Activated CD8-positive, alpha-beta memory T cell treated with anti-CD3 and anti-CD28 coated beads, Interleukin-2, amount 10 ng/mL, durations not matched to agents 7 days and 5 days (primary cell): ENCODE measurements at regions not wholly inside any gene's neighbourhood (a gene's known extent, or its start where the extent isn't known, plus 50 kb on each side); places are given as distances from the start of the nearest gene placed in this dataset.
A peak's percentile ranks its signal among the peaks of the same experiment; 100 is the strongest.

Experiments used
- ATAC-seq: fragments of 150-1000 bp; cut with Tn5 transposase; one replicate; pipeline ENCODE4 v1.10.0; 2021; ENCODE audit warnings: moderate library complexity
- CTCF ChIA-PET: fragments of 350-600 bp; sonication (Branson Sonifier 250); formaldehyde crosslinking; loops from one replicate; lab custom pipeline; 2021; ENCODE audit warnings: antibody characterized with exemption; lab: Charles Lee
- DNase-seq: peaks from one replicate; pipeline ENCODE4 v3.0.0-alpha.2; 2020
- H3K27ac Mint-ChIP-seq: one replicate; pipeline ENCODE4 v1.8.0; 2021; ENCODE audit warnings: mild to moderate bottlenecking, mixed read lengths
- H3K27me3 Mint-ChIP-seq: one replicate; pipeline ENCODE4 v1.8.0; 2021; ENCODE audit warnings: mixed read lengths
- H3K36me3 Mint-ChIP-seq: one replicate; pipeline ENCODE4 v1.8.0; 2021; ENCODE audit warnings: mild to moderate bottlenecking, mixed read lengths
- H3K4me1 Mint-ChIP-seq: one replicate; pipeline ENCODE4 v1.8.0; 2021; ENCODE audit warnings: mixed read lengths
- H3K4me3 Mint-ChIP-seq: one replicate; pipeline ENCODE4 v1.8.0; 2021; ENCODE audit warnings: mild to moderate bottlenecking, moderate library complexity, mixed read lengths
- H3K9me3 Mint-ChIP-seq: one replicate; pipeline ENCODE4 v1.8.0; 2022; ENCODE audit warnings: low read depth, mixed read lengths

DNA sequence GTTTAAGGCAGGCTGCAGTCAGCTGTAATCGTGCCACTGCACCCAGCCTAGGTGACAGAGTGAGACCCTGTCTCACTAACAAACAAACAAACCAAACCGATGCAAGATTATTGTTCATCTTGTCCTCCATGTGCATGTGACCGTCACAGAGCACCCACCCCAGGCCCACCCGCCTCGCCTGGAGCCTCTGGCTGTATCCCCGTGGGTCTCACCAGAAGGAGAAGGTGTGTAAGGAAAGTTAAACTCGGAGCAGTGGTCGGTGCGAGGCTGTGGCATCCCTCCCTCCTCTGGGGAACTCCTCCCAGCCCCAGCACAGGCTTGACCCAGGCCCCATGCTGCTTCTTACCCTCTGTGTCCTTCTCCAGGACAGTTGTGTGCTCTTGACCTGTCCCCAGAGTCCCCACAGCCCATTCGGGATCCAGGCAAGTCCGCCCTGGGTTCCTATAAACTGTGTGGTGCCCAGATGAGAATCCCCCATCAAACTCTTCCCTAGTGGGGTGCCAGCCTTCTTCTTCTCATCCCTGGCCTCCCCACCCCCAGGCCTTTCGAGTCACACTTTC, 318.4 kb downstream of the AJAP1 start:
- no peak overlapping the region for H3K27ac Mint-ChIP-seq
- DNase-seq (no peak), ATAC-seq (no peak)
- CTCF ChIA-PET, result no interaction called here
- H3K9me3 Mint-ChIP-seq, result no peaks in the 10 kb centered on the region
- no peaks in the 10 kb centered on the region for H3K27me3 Mint-ChIP-seq
- no peaks in the 10 kb centered on the region for H3K36me3 Mint-ChIP-seq
- H3K4me1 Mint-ChIP-seq, result no peaks in the 10 kb centered on the region
- no peak overlapping the region for H3K4me3 Mint-ChIP-seq

DNA sequence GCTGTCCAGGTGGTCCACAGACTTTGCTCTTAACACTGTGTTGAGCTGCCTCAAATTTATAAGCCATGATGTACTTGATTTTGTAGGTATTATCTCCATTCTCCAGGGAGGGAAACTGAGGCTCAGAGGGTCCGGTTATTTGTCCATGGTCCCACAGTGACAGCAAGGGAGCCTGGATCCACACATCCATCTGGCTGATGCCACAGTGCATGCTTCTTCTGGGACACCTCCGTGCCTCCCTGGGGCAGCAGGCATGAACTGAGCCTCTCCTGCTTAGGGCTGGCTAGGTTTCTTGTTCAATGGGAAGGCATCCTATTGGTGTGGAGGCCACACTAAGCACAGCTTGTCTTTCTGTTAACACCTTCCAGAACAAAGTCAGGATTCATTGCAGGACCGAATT, 317.3 kb downstream of the AJAP1 start:
- CTCF ChIA-PET, result no interaction called here
- no peak overlapping the region for H3K27ac Mint-ChIP-seq
- H3K9me3 Mint-ChIP-seq, result no peaks in the 10 kb centered on the region
- DNase-seq (no peak), ATAC-seq (no peak)
- H3K27me3 Mint-ChIP-seq, result no peaks in the 10 kb centered on the region
- H3K4me3 Mint-ChIP-seq, result no peak overlapping the region
- no peaks in the 10 kb centered on the region for H3K36me3 Mint-ChIP-seq
- H3K4me1 Mint-ChIP-seq, result no peaks in the 10 kb centered on the region

DNA sequence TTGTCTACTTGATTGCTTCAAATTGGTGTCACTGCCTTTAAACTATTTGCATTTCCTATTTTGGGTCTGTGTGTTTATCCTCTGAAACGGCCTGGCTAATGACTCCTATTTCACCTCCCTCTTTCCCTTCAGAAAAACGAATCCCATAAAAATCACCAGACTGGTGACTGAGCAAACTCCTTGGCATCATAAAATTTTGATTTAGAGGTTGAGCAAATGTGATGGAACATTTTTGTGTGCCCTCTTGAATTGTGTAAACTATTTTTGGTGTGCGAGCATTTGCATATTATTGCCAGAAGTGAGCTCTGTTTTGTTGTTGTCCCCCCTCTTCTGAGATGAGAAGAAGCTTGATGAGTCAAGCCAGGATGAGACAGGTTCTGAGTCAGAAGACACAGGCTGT, 316.1 kb downstream of the AJAP1 start:
- CTCF ChIA-PET, result no interaction called here
- Mint-ChIP-seq H3K27ac (no peak overlapping the region), H3K36me3 (no peaks in the 10 kb centered on the region), H3K9me3 (no peaks in the 10 kb centered on the region), H3K27me3 (no peaks in the 10 kb centered on the region), H3K4me1 (no peaks in the 10 kb centered on the region), H3K4me3 (no peak overlapping the region)
- no peak for DNase-seq
- ATAC-seq, result no peak

DNA sequence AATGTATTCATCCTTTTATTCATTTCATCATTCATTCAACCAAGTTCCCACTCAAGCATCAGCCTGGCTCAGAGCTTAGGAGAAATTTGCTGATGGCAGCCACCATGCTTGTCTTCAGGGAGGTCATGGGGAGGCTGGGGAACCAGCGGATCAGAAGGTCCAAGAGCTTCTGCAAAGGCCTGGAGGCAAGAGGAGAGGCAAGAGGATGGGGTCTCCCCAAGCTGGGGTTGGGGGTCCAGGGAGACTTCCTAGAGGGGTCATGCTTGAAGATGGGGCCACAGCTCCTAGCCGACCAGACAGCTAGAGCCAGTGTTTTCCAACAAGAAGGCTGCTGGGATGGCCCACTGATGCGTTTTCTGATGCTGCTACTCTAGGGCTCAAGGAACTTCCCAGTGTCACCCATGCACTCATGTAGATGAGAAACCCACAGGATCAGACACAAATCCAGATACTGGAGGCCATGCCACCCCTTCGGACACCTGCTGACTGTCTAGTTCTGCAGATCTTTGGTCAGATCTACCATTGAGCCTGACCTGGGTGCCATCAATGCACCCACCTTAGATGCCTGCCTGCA, 315.2 kb downstream of the AJAP1 start:
- H3K4me3 Mint-ChIP-seq, result no peak overlapping the region
- no peak for ATAC-seq
- peak; percentile 8 for DNase-seq
- no peaks in the 10 kb centered on the region for H3K4me1 Mint-ChIP-seq
- CTCF ChIA-PET, result no interaction called here
- H3K36me3 Mint-ChIP-seq, result no peaks in the 10 kb centered on the region
- H3K27ac Mint-ChIP-seq, result no peak overlapping the region
- no peaks in the 10 kb centered on the region for H3K9me3 Mint-ChIP-seq
- no peaks in the 10 kb centered on the region for H3K27me3 Mint-ChIP-seq

DNA sequence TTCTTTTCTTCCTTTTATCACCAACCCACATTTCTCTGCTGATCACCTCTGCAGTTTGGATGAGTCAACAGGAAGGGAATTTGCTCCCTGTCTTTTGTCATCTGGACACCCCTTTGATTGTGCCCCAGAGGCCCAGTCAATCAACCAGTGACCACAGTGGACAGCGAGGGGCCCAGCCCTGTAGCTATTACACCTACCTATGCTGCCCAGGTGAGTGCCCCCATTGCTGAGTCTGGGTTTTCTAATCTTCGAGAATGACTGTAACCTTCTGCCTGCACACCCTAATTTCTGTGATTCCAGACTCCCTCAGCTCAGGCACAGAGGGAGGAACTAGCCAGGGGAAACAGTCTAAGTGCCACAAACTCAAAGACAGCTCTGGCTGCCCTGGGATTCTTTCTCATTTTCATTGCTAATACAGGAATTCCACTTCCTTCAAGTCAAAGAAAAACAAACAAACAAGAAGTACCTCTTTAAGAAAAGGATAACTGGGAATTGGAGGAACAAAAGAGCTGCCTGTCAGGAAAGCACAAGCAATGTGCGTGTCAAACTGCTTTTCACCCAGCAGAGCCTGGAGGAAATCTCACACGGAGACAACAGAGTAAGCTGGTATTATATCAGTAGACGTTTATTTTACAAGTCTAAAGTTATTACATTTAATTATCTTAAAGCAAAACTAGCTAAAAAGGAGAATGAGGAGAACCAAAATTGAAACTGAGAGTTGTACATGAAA, 311.1 kb downstream of the AJAP1 start:
- H3K27me3 Mint-ChIP-seq, result no peaks in the 10 kb centered on the region
- CTCF ChIA-PET, result no interaction called here
- H3K36me3 Mint-ChIP-seq, result no peaks in the 10 kb centered on the region
- no peak overlapping the region for H3K27ac Mint-ChIP-seq
- no peaks in the 10 kb centered on the region for H3K9me3 Mint-ChIP-seq
- no peak overlapping the region for H3K4me3 Mint-ChIP-seq
- DNase-seq (no peak), ATAC-seq (no peak)
- no peaks in the 10 kb centered on the region for H3K4me1 Mint-ChIP-seq

- CTCF ChIA-PET, result no interaction called here
- Mint-ChIP-seq H3K27me3 (no peaks in the 10 kb centered on the region), H3K4me3 (no peak overlapping the region), H3K27ac (no peak overlapping the region), H3K4me1 (no peaks in the 10 kb centered on the region), H3K36me3 (no peaks in the 10 kb centered on the region), H3K9me3 (no peaks in the 10 kb centered on the region)
- DNase-seq (no peak), ATAC-seq (no peak)
These were observed 310.4 kb downstream of the AJAP1 start for GRCh38 chr1:4964634-4965345.

DNA sequence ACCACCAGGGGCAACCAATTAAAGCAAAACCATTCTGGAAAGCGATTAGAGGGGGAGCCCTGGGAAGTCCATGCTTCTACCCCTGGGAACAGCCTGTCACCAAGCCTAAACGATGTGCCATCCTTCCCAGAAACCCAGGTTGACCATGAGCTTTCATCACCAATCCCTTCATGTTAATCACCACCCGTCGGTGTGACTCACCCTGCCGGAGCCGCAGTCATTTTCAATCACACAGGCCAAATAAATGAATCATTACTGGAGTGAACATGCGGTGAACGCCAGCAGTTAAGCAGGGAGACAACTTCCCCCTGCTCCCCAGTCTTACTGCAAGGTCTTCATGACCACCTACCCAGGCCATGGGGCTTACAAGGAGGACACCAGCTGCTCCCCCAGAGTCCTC, 308.8 kb downstream of the AJAP1 start:
- no peaks in the 10 kb centered on the region for H3K36me3 Mint-ChIP-seq
- DNase-seq, result no peak
- CTCF ChIA-PET, result no interaction called here
- no peak overlapping the region for H3K27ac Mint-ChIP-seq
- no peaks in the 10 kb centered on the region for H3K9me3 Mint-ChIP-seq
- no peak for ATAC-seq
- no peaks in the 10 kb centered on the region for H3K4me1 Mint-ChIP-seq
- H3K27me3 Mint-ChIP-seq, result no peaks in the 10 kb centered on the region
- no peak overlapping the region for H3K4me3 Mint-ChIP-seq

- no peaks in the 10 kb centered on the region for H3K9me3 Mint-ChIP-seq
- DNase-seq (no peak), ATAC-seq (no peak)
- H3K27ac Mint-ChIP-seq, result no peak overlapping the region
- CTCF ChIA-PET, result no interaction called here
- no peaks in the 10 kb centered on the region for H3K27me3 Mint-ChIP-seq
- no peak overlapping the region for H3K4me3 Mint-ChIP-seq
- H3K4me1 Mint-ChIP-seq, result no peaks in the 10 kb centered on the region
- no peaks in the 10 kb centered on the region for H3K36me3 Mint-ChIP-seq
These were observed 308.4 kb downstream of the AJAP1 start for GRCh38 chr1:4962836-4963235.

DNA sequence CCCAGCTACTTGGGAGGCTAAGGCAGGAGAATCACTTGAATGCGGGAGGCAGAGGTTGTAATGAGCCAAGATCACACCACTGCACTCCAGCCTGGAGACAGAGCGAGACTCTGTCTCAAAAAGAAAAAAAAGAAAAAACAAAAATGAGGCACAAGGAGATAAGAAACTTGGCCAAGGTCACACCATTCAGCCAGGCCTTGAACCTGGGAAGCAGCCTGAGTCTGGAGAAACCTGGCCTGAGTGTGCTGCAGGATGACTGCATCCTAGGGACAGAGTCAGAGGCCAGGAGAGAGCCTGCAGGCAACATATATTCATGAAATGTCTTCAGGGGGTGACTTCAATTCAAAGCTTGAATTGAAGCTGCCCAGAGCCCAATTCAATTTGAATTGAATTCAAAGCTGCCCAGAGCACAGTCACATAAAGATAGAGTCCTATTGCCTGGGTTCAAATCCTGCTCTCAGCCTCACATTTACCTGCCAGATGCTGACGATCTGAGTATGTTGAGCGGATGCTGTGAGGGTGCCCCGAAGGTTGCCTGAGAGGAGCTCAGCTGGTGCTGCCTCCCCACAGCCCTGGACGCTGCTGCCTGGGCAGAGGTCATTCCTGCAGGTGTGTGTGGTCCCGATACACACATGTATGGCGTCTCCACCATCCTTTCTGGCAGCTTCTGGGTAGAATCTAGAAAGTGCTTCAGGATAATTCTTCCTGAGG, 307.7 kb downstream of the AJAP1 start:
- DNase-seq, result no peak
- H3K4me1 Mint-ChIP-seq, result no peaks in the 10 kb centered on the region
- no peaks in the 10 kb centered on the region for H3K9me3 Mint-ChIP-seq
- CTCF ChIA-PET, result no interaction called here
- H3K27ac Mint-ChIP-seq, result no peak overlapping the region
- H3K4me3 Mint-ChIP-seq, result no peak overlapping the region
- no peaks in the 10 kb centered on the region for H3K27me3 Mint-ChIP-seq
- no peak for ATAC-seq
- no peaks in the 10 kb centered on the region for H3K36me3 Mint-ChIP-seq

DNA sequence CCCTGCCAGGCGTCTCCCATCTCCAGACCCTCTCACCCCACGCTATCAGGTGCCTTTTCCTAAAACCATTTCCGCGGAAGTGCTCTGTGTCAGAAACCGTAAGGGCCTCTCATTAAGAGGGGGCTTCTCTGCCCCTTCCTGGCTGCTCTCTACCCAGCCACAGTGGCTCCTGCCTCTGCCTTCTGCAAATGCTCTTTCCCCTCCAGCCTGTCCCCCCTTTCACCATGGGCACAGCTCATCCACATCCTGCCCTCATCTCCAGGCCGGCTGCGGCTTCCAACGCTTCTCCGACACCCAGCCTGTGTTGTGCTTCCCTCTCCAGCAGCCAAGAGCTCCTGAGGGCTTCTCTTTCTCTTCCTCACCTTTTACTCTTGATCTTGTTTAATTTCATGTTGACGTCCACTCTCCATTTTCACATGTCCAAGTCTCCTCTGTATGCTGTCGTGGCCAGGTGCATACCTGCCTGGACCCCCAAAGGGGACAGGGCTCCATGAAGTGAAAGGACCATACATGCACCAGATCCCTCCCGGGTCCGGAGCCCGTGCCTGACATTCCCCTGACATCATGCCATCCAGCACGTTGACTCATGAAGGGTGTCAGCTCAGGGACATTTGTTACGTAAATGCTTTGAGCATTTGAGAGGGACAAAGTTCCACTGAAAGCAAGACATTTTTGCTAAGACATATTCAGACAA, 306.5 kb downstream of the AJAP1 start:
- no peak overlapping the region for H3K4me3 Mint-ChIP-seq
- DNase-seq, result no peak
- CTCF ChIA-PET, result no interaction called here
- no peaks in the 10 kb centered on the region for H3K36me3 Mint-ChIP-seq
- H3K27ac Mint-ChIP-seq, result no peak overlapping the region
- no peaks in the 10 kb centered on the region for H3K4me1 Mint-ChIP-seq
- no peaks in the 10 kb centered on the region for H3K9me3 Mint-ChIP-seq
- no peak for ATAC-seq
- H3K27me3 Mint-ChIP-seq, result no peaks in the 10 kb centered on the region

GRCh38 chr1:4960336-4960735, 305.9 kb downstream of the AJAP1 start:
- no peak overlapping the region for H3K4me3 Mint-ChIP-seq
- no peaks in the 10 kb centered on the region for H3K4me1 Mint-ChIP-seq
- CTCF ChIA-PET, result no interaction called here
- no peak for ATAC-seq
- H3K9me3 Mint-ChIP-seq, result no peaks in the 10 kb centered on the region
- no peaks in the 10 kb centered on the region for H3K36me3 Mint-ChIP-seq
- H3K27me3 Mint-ChIP-seq, result no peaks in the 10 kb centered on the region
- no peak overlapping the region for H3K27ac Mint-ChIP-seq
- no peak for DNase-seq

- H3K27me3 Mint-ChIP-seq, result no peaks in the 10 kb centered on the region
- DNase-seq, result no peak
- H3K27ac Mint-ChIP-seq, result no peak overlapping the region
- ATAC-seq, result no peak
- no peaks in the 10 kb centered on the region for H3K9me3 Mint-ChIP-seq
- CTCF ChIA-PET, result no interaction called here
- no peaks in the 10 kb centered on the region for H3K4me1 Mint-ChIP-seq
- no peaks in the 10 kb centered on the region for H3K36me3 Mint-ChIP-seq
- no peak overlapping the region for H3K4me3 Mint-ChIP-seq
These were observed 304.8 kb downstream of the AJAP1 start for GRCh38 chr1:4959216-4959615.

DNA sequence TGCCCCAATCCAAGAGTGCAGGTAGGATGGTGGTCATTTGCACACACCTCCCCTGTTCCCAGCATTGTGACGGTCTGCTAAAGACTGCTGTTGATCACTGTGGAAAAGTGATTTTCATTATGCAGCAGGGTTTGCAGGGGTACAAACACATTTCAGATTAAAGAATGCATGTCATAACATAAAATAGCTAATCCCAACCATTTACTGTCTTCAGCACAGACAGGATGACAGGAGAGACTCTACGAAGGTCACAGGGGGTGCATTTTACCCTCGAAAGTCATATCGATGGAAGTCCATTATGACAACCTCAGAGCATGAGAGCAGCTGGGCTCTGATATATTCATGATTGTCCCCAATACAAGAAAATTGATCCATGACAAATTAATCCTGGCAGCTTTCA, 302.6 kb downstream of the AJAP1 start:
- CTCF ChIA-PET, result no interaction called here

More for the DNA sequence above, 302.6 kb downstream of the AJAP1 start:
- Mint-ChIP-seq H3K27me3 (no peaks in the 10 kb centered on the region), H3K9me3 (peaks cover 3% of the 10 kb centered on the region), H3K4me1 (no peaks in the 10 kb centered on the region), H3K4me3 (no peak overlapping the region), H3K36me3 (no peaks in the 10 kb centered on the region), H3K27ac (no peak overlapping the region)
- DNase-seq (no peak), ATAC-seq (no peak)
